ENCODE measurements at regions not wholly inside any gene's neighbourhood (a gene's known extent, or its start where the extent isn't known, plus 50 kb on each side); places are given as distances from the start of the nearest gene placed in this dataset.

DNA sequence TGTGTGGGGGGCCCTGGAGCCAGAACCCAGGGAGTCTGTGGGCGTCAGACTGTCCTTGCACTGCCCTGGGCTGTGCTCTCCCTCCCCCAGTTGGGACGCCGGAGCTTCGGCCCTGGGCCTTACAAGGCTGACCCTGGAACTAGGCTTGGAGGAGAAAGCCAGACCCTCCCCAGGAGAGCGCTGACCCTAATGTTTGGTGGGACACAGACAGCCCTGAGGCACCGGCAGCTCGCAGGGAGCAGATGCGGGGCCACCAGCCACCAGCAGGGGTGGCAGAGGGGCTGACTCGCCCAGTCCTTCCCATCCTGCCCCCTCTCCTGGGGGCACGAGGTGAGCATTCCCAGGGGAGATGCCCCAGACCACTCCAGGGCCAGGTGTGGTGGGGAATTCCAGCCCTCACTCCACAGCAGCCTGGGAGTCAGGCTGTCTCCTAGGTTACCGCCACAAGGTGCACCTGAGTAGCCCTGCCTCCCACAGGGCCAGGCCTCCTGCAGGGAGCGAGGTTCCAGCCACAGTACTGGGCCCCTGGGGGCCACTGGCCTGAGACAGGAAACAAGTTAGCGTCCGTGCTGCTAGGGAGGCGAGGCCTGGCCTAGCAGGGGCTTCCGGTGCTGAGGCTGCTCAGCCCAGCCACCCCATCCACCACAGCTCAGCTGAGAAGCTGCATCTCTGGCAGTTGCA lies 134.6 kb downstream of the OLFM1 start:
- H3K9me3 ChIP-seq (ENCODE audit: control insufficient read depth, insufficient read depth, low read depth, low read length): no peaks in the 10 kb centered on the region
- no peaks in the 10 kb centered on the region for H3K27me3 ChIP-seq (ENCODE audit: control insufficient read depth, insufficient read depth, low read length)
- intact Hi-C loops (cut with micrococcal nuclease; ENCODE audit: unreplicated experiment): no loop called here
- H3K4me3 ChIP-seq (ENCODE audit: low read depth in 2 of 2, low read length in 2 of 2): no peak overlapping the region
- no peaks in the 10 kb centered on the region for H3K36me3 ChIP-seq (ENCODE audit: control insufficient read depth, insufficient read depth, low read length)
- no peak for TF ChIP-seq TCF7L2 (IDR thresholded peaks at IDR 0.05; ENCODE audit: low read depth, low read length)
- TF ChIP-seq, protein P1, sequence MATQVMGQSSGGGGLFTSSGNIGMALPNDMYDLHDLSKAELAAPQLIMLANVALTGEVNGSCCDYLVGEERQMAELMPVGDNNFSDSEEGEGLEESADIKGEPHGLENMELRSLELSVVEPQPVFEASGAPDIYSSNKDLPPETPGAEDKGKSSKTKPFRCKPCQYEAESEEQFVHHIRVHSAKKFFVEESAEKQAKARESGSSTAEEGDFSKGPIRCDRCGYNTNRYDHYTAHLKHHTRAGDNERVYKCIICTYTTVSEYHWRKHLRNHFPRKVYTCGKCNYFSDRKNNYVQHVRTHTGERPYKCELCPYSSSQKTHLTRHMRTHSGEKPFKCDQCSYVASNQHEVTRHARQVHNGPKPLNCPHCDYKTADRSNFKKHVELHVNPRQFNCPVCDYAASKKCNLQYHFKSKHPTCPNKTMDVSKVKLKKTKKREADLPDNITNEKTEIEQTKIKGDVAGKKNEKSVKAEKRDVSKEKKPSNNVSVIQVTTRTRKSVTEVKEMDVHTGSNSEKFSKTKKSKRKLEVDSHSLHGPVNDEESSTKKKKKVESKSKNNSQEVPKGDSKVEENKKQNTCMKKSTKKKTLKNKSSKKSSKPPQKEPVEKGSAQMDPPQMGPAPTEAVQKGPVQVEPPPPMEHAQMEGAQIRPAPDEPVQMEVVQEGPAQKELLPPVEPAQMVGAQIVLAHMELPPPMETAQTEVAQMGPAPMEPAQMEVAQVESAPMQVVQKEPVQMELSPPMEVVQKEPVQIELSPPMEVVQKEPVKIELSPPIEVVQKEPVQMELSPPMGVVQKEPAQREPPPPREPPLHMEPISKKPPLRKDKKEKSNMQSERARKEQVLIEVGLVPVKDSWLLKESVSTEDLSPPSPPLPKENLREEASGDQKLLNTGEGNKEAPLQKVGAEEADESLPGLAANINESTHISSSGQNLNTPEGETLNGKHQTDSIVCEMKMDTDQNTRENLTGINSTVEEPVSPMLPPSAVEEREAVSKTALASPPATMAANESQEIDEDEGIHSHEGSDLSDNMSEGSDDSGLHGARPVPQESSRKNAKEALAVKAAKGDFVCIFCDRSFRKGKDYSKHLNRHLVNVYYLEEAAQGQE (IDR thresholded peaks at IDR 0.05; ENCODE audit: insufficient read depth in 1 of 2, low read depth in 2 of 2, low read length in 1 of 2): no peak
- TF ChIP-seq POLR2AphosphoS5 (IDR thresholded peaks at IDR 0.05; ENCODE audit: low read depth, low read length): no peak
- BruUV-seq (replicated peaks): no TSS peak
- DNase-seq (ENCODE audit: low read depth, low spot score): no peak
- no peak overlapping the region for H3K27ac ChIP-seq (ENCODE audit: low read length)
- H3K4me1 ChIP-seq (ENCODE audit: control insufficient read depth, insufficient read depth, low read length): no peaks in the 10 kb centered on the region
- ATAC-seq: 0 out of 2 replicates have a peak, but pooled peaks have one; percentile 34
- ChIA-PET CTCF (no interaction called here), POLR2A (no interaction called here)
- in situ Hi-C loops (cut with HindIII; ENCODE audit: low pct_unique_long_range_greater_than_20kb, low sequenced_read_pairs): no loop called here

DNA sequence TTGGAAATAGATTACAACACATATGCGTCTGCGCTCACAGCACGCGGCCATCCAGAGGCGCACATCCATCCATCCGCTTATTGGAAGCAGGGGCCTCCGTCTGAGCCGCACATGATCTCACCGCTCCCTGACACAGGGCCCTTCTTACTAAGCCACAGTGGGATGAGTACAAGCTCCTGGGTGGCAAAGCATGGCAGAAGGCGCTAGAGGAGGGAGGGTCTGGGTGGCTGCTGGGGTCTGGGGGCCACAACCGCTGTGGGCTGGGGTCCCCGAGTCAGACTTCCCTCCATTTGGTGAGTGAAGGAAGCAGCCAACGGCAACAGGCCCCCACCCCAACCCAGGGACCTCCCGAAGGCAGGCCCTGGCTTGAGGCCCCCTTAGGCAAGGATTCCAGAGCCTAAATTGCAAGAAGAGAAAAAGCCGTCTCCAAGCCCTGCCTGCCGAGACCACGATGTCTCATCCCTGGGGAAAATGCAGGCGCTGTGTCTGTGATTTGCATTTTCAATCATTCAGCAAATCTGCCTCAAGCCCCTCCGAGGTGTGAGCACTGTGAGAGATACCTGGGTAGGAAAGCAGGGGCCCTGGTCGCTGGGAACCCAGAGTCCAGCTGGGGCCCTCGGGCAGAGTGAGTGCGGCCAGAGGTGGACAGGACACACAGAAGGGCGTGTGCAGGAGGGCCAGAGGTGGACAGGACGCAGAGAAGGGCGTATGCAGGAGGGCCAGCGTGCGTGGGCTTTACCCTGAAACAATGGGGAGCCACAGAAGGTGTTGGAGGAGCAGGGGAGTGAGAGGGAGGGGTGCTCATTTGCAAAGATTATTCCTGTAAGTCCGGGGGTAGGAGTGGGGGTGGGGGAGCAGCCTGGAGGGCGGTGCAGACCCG lies 135.7 kb downstream of the OLFM1 start:
- ChIA-PET POLR2A (no interaction called here), CTCF (no interaction called here)
- ATAC-seq: no peak
- H3K4me1 ChIP-seq (ENCODE audit: control insufficient read depth, insufficient read depth, low read length): no peaks in the 10 kb centered on the region
- no peaks in the 10 kb centered on the region for H3K9me3 ChIP-seq (ENCODE audit: control insufficient read depth, insufficient read depth, low read depth, low read length)
- H3K27me3 ChIP-seq (ENCODE audit: control insufficient read depth, insufficient read depth, low read length): no peaks in the 10 kb centered on the region
- no peak for DNase-seq (ENCODE audit: low read depth, low spot score)
- BruUV-seq (replicated peaks): no TSS peak
- H3K36me3 ChIP-seq (ENCODE audit: control insufficient read depth, insufficient read depth, low read length): no peaks in the 10 kb centered on the region
- no peak overlapping the region for H3K4me3 ChIP-seq (ENCODE audit: low read depth in 2 of 2, low read length in 2 of 2)
- TF ChIP-seq, protein P1 (IDR thresholded peaks at IDR 0.05; ENCODE audit: insufficient read depth in 1 of 2, low read depth in 2 of 2, low read length in 1 of 2): no peak
- TF ChIP-seq SIN3A (IDR thresholded peaks at IDR 0.05; ENCODE audit: borderline replicate concordance, insufficient read depth, low read depth, low read length): no peak
- TF ChIP-seq, protein P2, sequence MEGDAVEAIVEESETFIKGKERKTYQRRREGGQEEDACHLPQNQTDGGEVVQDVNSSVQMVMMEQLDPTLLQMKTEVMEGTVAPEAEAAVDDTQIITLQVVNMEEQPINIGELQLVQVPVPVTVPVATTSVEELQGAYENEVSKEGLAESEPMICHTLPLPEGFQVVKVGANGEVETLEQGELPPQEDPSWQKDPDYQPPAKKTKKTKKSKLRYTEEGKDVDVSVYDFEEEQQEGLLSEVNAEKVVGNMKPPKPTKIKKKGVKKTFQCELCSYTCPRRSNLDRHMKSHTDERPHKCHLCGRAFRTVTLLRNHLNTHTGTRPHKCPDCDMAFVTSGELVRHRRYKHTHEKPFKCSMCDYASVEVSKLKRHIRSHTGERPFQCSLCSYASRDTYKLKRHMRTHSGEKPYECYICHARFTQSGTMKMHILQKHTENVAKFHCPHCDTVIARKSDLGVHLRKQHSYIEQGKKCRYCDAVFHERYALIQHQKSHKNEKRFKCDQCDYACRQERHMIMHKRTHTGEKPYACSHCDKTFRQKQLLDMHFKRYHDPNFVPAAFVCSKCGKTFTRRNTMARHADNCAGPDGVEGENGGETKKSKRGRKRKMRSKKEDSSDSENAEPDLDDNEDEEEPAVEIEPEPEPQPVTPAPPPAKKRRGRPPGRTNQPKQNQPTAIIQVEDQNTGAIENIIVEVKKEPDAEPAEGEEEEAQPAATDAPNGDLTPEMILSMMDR (IDR thresholded peaks at IDR 0.05): no peak
- no peak for TF ChIP-seq TCF7L2 (IDR thresholded peaks at IDR 0.05; ENCODE audit: low read depth, low read length)
- TF ChIP-seq POLR2AphosphoS5 (IDR thresholded peaks at IDR 0.05; ENCODE audit: low read depth, low read length): no peak
- in situ Hi-C loops (cut with HindIII; ENCODE audit: low pct_unique_long_range_greater_than_20kb, low sequenced_read_pairs): no loop called here
- intact Hi-C loops (cut with micrococcal nuclease; ENCODE audit: unreplicated experiment): no loop called here
- H3K27ac ChIP-seq (ENCODE audit: low read length): no peak overlapping the region
